Stimulated activated CD8-positive, alpha-beta memory T cell treated with anti-CD3 and anti-CD28 coated beads, Interleukin-4, amount 100 ng/mL, for 1 hour (primary cell): ENCODE measurements at regions not wholly inside any gene's neighbourhood (a gene's known extent, or its start where the extent isn't known, plus 50 kb on each side); places are given as distances from the start of the nearest gene placed in this dataset.
"Not testable (repeated sequence)": the region's sequence is repeated elsewhere in the genome, so short reads cannot be mapped to it uniquely, and the experiment has no call there.

ENCODE experiments used
- DNase-seq, 2 donors: peaks; one replicate each; pipeline ENCODE4 v3.0.0-alpha.2; 2020; ENCODE audit warnings: low read depth in 2 of 2, low spot score in 1 of 2

- DNase-seq = no peak
Measured at GRCh38 chr18:10138719-10139118, 224.9 kb downstream of the VAPA start.

GRCh38 chr18:10139783-10140410 lies 226.1 kb downstream of the VAPA start:
- DNase-seq = no peak

GRCh38 chr18:10140461-10141282 lies 226.9 kb downstream of the VAPA start:
- DNase-seq = no peak

GRCh38 chr18:10141559-10141958 lies 227.7 kb downstream of the VAPA start:
- no peak for DNase-seq

- DNase-seq = no peak
Measured at GRCh38 chr18:10142056-10142455, 228.2 kb downstream of the VAPA start.

GRCh38 chr18:10142496-10143160 lies 228.8 kb downstream of the VAPA start:
- DNase-seq = no peak

- no peak for DNase-seq
Measured at GRCh38 chr18:10143596-10143995, 229.8 kb downstream of the VAPA start.

- DNase-seq = no peak
Measured at GRCh38 chr18:10145546-10145945, 231.7 kb downstream of the VAPA start.

GRCh38 chr18:10147226-10147625 lies 233.4 kb downstream of the VAPA start:
- DNase-seq = no peak

- no peak for DNase-seq
Measured at GRCh38 chr18:10147752-10148151, 233.9 kb downstream of the VAPA start.

- DNase-seq = no peak
Measured at GRCh38 chr18:10148189-10148929, 234.5 kb downstream of the VAPA start.

- DNase-seq = no peak
Measured at GRCh38 chr18:10149768-10150556, 236.1 kb downstream of the VAPA start.

- DNase-seq = not testable (repeated sequence)
Measured at GRCh38 chr18:10150576-10150975, 236.8 kb downstream of the VAPA start.

- DNase-seq = no peak
Measured at GRCh38 chr18:10152475-10152874, 238.7 kb downstream of the VAPA start.

GRCh38 chr18:10153924-10154752 lies 240.3 kb downstream of the VAPA start:
- DNase-seq = no peak

- DNase-seq = no peak
Measured at GRCh38 chr18:10157706-10158105, 243.9 kb downstream of the VAPA start.

GRCh38 chr18:10160251-10160650 lies 246.4 kb downstream of the VAPA start:
- DNase-seq = no peak

GRCh38 chr18:10161315-10161714 lies 247.5 kb downstream of the VAPA start:
- no peak for DNase-seq

GRCh38 chr18:10162340-10162739 lies 248.5 kb downstream of the VAPA start:
- DNase-seq = no peak
